ENCODE measurements at regions not wholly inside any gene's neighbourhood (a gene's known extent, or its start where the extent isn't known, plus 50 kb on each side); places are given as distances from the start of the nearest gene placed in this dataset.

- FAIRE-seq (no peak), DNase-seq (ENCODE audit: insufficient read length, low spot score) (no peak)
- TF ChIP-seq POLR2AphosphoS5 (IDR thresholded peaks at IDR 0.05; ENCODE audit: low read depth, low read length) = no peak
- no peak for TF ChIP-seq TAF1 (IDR thresholded peaks at IDR 0.05; ENCODE audit: low read depth, low read length)
- no peak for TF ChIP-seq POLR2A (IDR thresholded peaks at IDR 0.05; ENCODE audit: low read depth, low read length)
- no peak for TF ChIP-seq SPI1 (IDR thresholded peaks at IDR 0.05; ENCODE audit: low read depth, low read length)
- no peak for TF ChIP-seq POU2F2 (IDR thresholded peaks at IDR 0.05; ENCODE audit: low read depth, low read length)
- TF ChIP-seq PAX5 (IDR thresholded peaks at IDR 0.05; ENCODE audit: insufficient read depth, low read length, severe bottlenecking) = no peak
These were observed 138.4 kb upstream of the HHIP start for GRCh38 chr4:144507311-144508101.

DNA sequence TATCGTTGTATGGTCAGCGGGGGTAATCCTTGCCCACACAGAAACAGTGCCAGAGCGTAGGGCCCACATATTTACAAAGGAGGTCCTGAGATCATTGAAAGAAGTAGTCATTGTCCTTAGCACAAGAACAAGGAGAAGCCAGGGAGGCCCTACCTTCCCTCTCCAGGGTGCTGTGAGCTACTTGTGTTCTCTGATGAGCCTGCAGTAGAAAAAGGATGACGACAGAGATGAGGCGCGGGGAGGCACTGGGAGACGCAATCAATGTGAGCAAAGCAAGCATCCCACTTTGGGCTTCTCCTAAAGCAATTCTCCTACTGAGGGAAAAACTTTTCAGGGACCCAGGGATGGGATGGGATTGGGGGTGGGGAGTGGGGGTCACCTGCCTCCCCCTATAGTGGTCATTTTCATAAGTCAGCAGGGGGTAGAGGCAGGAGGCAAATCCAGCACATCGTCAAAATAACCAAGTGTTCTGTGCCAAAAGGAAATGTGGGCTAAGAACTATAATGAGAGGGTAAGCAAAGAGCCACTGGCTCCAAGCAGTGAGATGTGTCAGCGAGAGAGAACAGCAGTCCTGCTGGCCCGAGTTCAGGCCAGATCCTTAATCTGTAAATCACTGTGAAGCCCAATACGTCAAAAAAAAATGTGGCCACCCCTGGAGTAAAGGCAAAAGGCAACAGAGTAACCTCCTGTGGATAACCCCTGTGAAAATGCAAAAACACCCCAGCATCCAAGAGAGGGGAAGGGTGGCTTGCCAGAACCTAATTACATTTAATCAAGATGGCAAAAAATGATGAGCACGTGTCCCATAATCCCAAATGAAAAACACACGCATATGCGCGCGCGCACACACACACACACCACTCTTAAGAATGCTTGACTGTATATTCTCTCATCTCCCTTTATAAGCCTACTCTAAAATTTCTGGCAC is 136.6 kb upstream of the HHIP start:
- TF ChIP-seq POLR2A (IDR thresholded peaks at IDR 0.05; ENCODE audit: low read depth, low read length) (no peak), PAX5 (IDR thresholded peaks at IDR 0.05; ENCODE audit: insufficient read depth, low read length, severe bottlenecking) (no peak), POLR2AphosphoS5 (IDR thresholded peaks at IDR 0.05; ENCODE audit: low read depth, low read length) (no peak), SPI1 (IDR thresholded peaks at IDR 0.05; ENCODE audit: low read depth, low read length) (no peak)
- DNase-seq (ENCODE audit: insufficient read length, low spot score) (no peak), FAIRE-seq (no peak)

- FAIRE-seq (no peak), DNase-seq (ENCODE audit: insufficient read length, low spot score) (no peak)
- TF ChIP-seq PAX5 (IDR thresholded peaks at IDR 0.05; ENCODE audit: insufficient read depth, low read length, severe bottlenecking) (no peak), POLR2AphosphoS5 (IDR thresholded peaks at IDR 0.05; ENCODE audit: low read depth, low read length) (no peak), TAF1 (IDR thresholded peaks at IDR 0.05; ENCODE audit: low read depth, low read length) (no peak), POU2F2 (IDR thresholded peaks at IDR 0.05; ENCODE audit: low read depth, low read length) (no peak), SPI1 (IDR thresholded peaks at IDR 0.05; ENCODE audit: low read depth, low read length) (no peak), POLR2A (IDR thresholded peaks at IDR 0.05; ENCODE audit: low read depth, low read length) (no peak)
These were observed 131.2 kb upstream of the HHIP start for GRCh38 chr4:144514736-144515135.

- TF ChIP-seq TAF1 (IDR thresholded peaks at IDR 0.05; ENCODE audit: low read depth, low read length) (no peak), POLR2A (IDR thresholded peaks at IDR 0.05; ENCODE audit: low read depth, low read length) (no peak), POU2F2 (IDR thresholded peaks at IDR 0.05; ENCODE audit: low read depth, low read length) (no peak), PAX5 (IDR thresholded peaks at IDR 0.05; ENCODE audit: insufficient read depth, low read length, severe bottlenecking) (no peak), SPI1 (IDR thresholded peaks at IDR 0.05; ENCODE audit: low read depth, low read length) (no peak), POLR2AphosphoS5 (IDR thresholded peaks at IDR 0.05; ENCODE audit: low read depth, low read length) (no peak)
- FAIRE-seq = no peak
- DNase-seq (ENCODE audit: insufficient read length, low spot score) = no peak
These were observed 127.6 kb upstream of the HHIP start for GRCh38 chr4:144518181-144518895.

- TF ChIP-seq POLR2A (IDR thresholded peaks at IDR 0.05; ENCODE audit: low read depth, low read length) = no peak
- TF ChIP-seq POU2F2 (IDR thresholded peaks at IDR 0.05; ENCODE audit: low read depth, low read length) = no peak
- TF ChIP-seq POLR2AphosphoS5 (IDR thresholded peaks at IDR 0.05; ENCODE audit: low read depth, low read length) = no peak
- TF ChIP-seq SPI1 (IDR thresholded peaks at IDR 0.05; ENCODE audit: low read depth, low read length) = no peak
- no peak for TF ChIP-seq TAF1 (IDR thresholded peaks at IDR 0.05; ENCODE audit: low read depth, low read length)
- no peak for TF ChIP-seq PAX5 (IDR thresholded peaks at IDR 0.05; ENCODE audit: insufficient read depth, low read length, severe bottlenecking)
- FAIRE-seq (no peak), DNase-seq (ENCODE audit: insufficient read length, low spot score) (no peak)
These were observed 114.1 kb upstream of the HHIP start for GRCh38 chr4:144531841-144532240.

DNA sequence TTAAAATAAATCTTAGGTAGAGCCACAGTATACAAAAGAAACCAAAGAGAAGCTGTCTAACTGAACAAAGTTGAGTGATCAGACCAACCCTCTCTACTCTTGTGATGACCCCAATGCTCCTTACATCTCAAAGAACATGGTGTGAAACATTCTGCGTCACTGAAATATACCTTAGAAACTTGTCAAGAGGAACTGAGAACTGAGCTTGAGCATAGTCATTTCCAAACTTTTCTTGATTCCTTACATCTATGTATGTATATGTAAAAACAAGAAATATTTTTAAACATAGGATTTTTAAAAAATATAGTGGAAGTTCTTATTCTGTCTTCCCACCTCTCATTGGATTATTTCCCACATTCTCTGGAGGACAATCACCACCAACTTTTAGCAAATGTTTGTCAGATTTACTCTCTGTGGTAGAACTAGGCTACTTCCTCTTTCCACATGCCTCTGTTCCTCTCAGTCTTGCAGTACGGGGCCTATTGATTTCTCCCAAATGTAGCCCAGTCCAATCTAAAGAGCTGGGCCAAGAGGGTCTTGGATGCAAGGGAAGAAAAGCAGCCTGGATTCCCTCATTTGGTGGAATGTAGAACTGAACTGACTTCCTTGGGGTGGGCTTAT is 98.2 kb upstream of the HHIP start:
- TF ChIP-seq SPI1 (IDR thresholded peaks at IDR 0.05; ENCODE audit: low read depth, low read length) = peak; percentile 91
- TF ChIP-seq POLR2A (IDR thresholded peaks at IDR 0.05; ENCODE audit: low read depth, low read length) = no peak
- TF ChIP-seq PAX5 (IDR thresholded peaks at IDR 0.05; ENCODE audit: insufficient read depth, low read length, severe bottlenecking) = no peak
- no peak for TF ChIP-seq POLR2AphosphoS5 (IDR thresholded peaks at IDR 0.05; ENCODE audit: low read depth, low read length)
- DNase-seq (ENCODE audit: insufficient read length, low spot score) = peak; percentile 26
- peak; percentile 90 for FAIRE-seq

GRCh38 chr4:144556636-144557035 is 89.3 kb upstream of the HHIP start:
- DNase-seq (ENCODE audit: insufficient read length, low spot score) = no peak
- TF ChIP-seq POLR2AphosphoS5 (IDR thresholded peaks at IDR 0.05; ENCODE audit: low read depth, low read length) = no peak
- no peak for TF ChIP-seq PAX5 (IDR thresholded peaks at IDR 0.05; ENCODE audit: insufficient read depth, low read length, severe bottlenecking)
- no peak for TF ChIP-seq SPI1 (IDR thresholded peaks at IDR 0.05; ENCODE audit: low read depth, low read length)
- TF ChIP-seq POU2F2 (IDR thresholded peaks at IDR 0.05; ENCODE audit: low read depth, low read length) = no peak
- TF ChIP-seq POLR2A (IDR thresholded peaks at IDR 0.05; ENCODE audit: low read depth, low read length) = no peak
- TF ChIP-seq TAF1 (IDR thresholded peaks at IDR 0.05; ENCODE audit: low read depth, low read length) = no peak
- no peak for FAIRE-seq

GRCh38 chr4:144557404-144557803 is 88.6 kb upstream of the HHIP start:
- FAIRE-seq (no peak), DNase-seq (ENCODE audit: insufficient read length, low spot score) (no peak)
- TF ChIP-seq POLR2AphosphoS5 (IDR thresholded peaks at IDR 0.05; ENCODE audit: low read depth, low read length) (no peak), POLR2A (IDR thresholded peaks at IDR 0.05; ENCODE audit: low read depth, low read length) (no peak), PAX5 (IDR thresholded peaks at IDR 0.05; ENCODE audit: insufficient read depth, low read length, severe bottlenecking) (no peak), TAF1 (IDR thresholded peaks at IDR 0.05; ENCODE audit: low read depth, low read length) (no peak), SPI1 (IDR thresholded peaks at IDR 0.05; ENCODE audit: low read depth, low read length) (no peak), POU2F2 (IDR thresholded peaks at IDR 0.05; ENCODE audit: low read depth, low read length) (no peak)
